OCI-LY1 (cell line): ENCODE measurements at regions not wholly inside any gene's neighbourhood (a gene's known extent, or its start where the extent isn't known, plus 50 kb on each side); places are given as distances from the start of the nearest gene placed in this dataset.

ENCODE experiments used
- H2AFZ ChIP-seq: fragments of 200-600 bp; sonication (generic), shearing (Covaris generic); 2 replicates; pipeline ENCODE4 v1.6.0; 2014; ENCODE audit warnings: antibody characterized with exemption, mild to moderate bottlenecking, low read length
- H3F3A ChIP-seq: fragments of 200-600 bp; sonication (generic), shearing (Covaris generic); 2 replicates; pipeline ENCODE4 v1.6.0; 2014; ENCODE audit warnings: mild to moderate bottlenecking, antibody characterized with exemption, low read length, moderate library complexity; ENCODE audit not compliant: insufficient read depth
- H3K27ac ChIP-seq: fragments of 200-600 bp; sonication (generic); 2 replicates; pipeline ENCODE4 v1.5.1; 2014; ENCODE audit warnings: low read length, mixed run types, mild to moderate bottlenecking, low read depth; ENCODE audit not compliant: poor library complexity, severe bottlenecking
- H3K27me3 ChIP-seq: fragments of 200-600 bp; sonication (generic); 2 replicates; pipeline ENCODE4 v1.6.0; 2014; ENCODE audit warnings: antibody characterized with exemption, mild to moderate bottlenecking, low read length, moderate library complexity; ENCODE audit not compliant: insufficient read depth
- H3K36me3 ChIP-seq: fragments of 200-600 bp; sonication (generic); 2 replicates; pipeline ENCODE4 v1.6.1; 2014; ENCODE audit warnings: mild to moderate bottlenecking, antibody characterized with exemption, low read length, moderate library complexity, mixed read lengths; ENCODE audit not compliant: insufficient read depth
- H3K4me1 ChIP-seq: fragments of 200-600 bp; sonication (generic); 2 replicates; pipeline ENCODE4 v1.5.1; 2014; ENCODE audit warnings: mild to moderate bottlenecking, low read length, moderate library complexity; ENCODE audit not compliant: insufficient read depth, severe bottlenecking
- H3K4me2 ChIP-seq: fragments of 200-600 bp; sonication (generic), shearing (Covaris generic); 2 replicates; pipeline ENCODE4 v1.6.1; 2014; ENCODE audit warnings: low read length
- H3K4me3 ChIP-seq: fragments of 200-600 bp; sonication (generic); 2 replicates; pipeline ENCODE4 v1.5.1; 2014; ENCODE audit warnings: low read length, low read depth, mild to moderate bottlenecking, mixed read lengths; ENCODE audit not compliant: poor library complexity, severe bottlenecking
- H3K79me2 ChIP-seq: fragments of 200-600 bp; shearing (Covaris generic); 2 replicates; pipeline ENCODE4 v1.6.1; 2016; ENCODE audit warnings: mixed run types, low read length, mixed read lengths; ENCODE audit not compliant: insufficient read depth
- H3K9ac ChIP-seq: fragments of 200-600 bp; sonication (generic), shearing (Covaris generic); 2 replicates; pipeline ENCODE4 v1.6.1; 2014; ENCODE audit warnings: mild to moderate bottlenecking, low read length, mixed read lengths
- H3K9me2 ChIP-seq: fragments of 200-600 bp; sonication (generic), shearing (Covaris generic); 2 replicates; pipeline ENCODE4 v1.6.1; 2014; ENCODE audit warnings: low read depth, mild to moderate bottlenecking, low read length, mixed read lengths
- H3K9me3 ChIP-seq: fragments of 200-600 bp; shearing (Covaris generic); 2 replicates; pipeline ENCODE4 v1.6.1; 2014; ENCODE audit warnings: low read length, mixed read lengths
- H4K20me1 ChIP-seq: fragments of 200-600 bp; sonication (generic), shearing (Covaris generic); 2 replicates; pipeline ENCODE4 v1.6.0; 2016; ENCODE audit warnings: mild to moderate bottlenecking, low read length; ENCODE audit not compliant: insufficient read depth
- EZH2 ChIP-seq: fragments of 200-600 bp; sonication (generic), shearing (Covaris generic); IDR thresholded peaks from 2 replicates; pipeline ENCODE4 v1.8.0; 2017; ENCODE audit warnings: borderline replicate concordance, mixed run types, mild to moderate bottlenecking, antibody characterized with exemption, low read length, moderate library complexity, mixed read lengths
- TF ChIP-seq, protein P1 (sequence below): fragments of 200-600 bp; sonication (generic), shearing (Covaris generic); IDR thresholded peaks from 2 replicates; pipeline ENCODE4 v1.5.1; 2017; ENCODE audit warnings: mild to moderate bottlenecking, antibody characterized with exemption, low read length, moderate library complexity, mixed read lengths

DNA sequence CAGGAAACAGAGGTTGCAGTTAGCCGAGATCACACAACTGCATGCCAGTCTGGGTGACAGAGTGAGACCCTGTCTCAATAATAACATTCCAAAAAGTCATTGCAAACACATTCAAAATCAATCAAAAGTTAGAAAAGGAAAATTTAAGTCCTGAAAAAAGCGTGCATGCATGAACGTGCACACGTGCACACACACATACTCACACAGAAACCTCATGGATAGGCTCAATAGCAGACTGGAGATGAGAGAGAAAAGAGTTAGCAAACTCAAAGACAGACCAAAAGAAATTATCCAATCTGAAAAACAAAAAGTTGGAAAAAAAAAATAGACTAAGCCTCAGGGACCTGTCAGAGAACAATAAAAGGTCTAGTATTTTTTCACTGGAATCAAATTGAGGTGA is 1005.6 kb downstream of the TBC1D22A start:
- Histone ChIP-seq H3K27me3 (peaks cover 6% of the 10 kb centered on the region; the same call in 1 of the 2 replicates), H3F3A (no peaks in the 10 kb centered on the region), H3K9me2 (no peaks in the 10 kb centered on the region), H3K4me3 (no peak overlapping the region), H3K27ac (no peak overlapping the region), H3K79me2 (no peaks in the 10 kb centered on the region), H2AFZ (no peak overlapping the region), H3K9ac (no peak overlapping the region), H4K20me1 (no peaks in the 10 kb centered on the region), H3K4me1 (no peaks in the 10 kb centered on the region), H3K4me2 (no peak overlapping the region), H3K36me3 (no peaks in the 10 kb centered on the region), H3K9me3 (no peaks in the 10 kb centered on the region)
- TF ChIP-seq, protein P1, sequence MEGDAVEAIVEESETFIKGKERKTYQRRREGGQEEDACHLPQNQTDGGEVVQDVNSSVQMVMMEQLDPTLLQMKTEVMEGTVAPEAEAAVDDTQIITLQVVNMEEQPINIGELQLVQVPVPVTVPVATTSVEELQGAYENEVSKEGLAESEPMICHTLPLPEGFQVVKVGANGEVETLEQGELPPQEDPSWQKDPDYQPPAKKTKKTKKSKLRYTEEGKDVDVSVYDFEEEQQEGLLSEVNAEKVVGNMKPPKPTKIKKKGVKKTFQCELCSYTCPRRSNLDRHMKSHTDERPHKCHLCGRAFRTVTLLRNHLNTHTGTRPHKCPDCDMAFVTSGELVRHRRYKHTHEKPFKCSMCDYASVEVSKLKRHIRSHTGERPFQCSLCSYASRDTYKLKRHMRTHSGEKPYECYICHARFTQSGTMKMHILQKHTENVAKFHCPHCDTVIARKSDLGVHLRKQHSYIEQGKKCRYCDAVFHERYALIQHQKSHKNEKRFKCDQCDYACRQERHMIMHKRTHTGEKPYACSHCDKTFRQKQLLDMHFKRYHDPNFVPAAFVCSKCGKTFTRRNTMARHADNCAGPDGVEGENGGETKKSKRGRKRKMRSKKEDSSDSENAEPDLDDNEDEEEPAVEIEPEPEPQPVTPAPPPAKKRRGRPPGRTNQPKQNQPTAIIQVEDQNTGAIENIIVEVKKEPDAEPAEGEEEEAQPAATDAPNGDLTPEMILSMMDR = no peak
- TF ChIP-seq EZH2 = no peak

DNA sequence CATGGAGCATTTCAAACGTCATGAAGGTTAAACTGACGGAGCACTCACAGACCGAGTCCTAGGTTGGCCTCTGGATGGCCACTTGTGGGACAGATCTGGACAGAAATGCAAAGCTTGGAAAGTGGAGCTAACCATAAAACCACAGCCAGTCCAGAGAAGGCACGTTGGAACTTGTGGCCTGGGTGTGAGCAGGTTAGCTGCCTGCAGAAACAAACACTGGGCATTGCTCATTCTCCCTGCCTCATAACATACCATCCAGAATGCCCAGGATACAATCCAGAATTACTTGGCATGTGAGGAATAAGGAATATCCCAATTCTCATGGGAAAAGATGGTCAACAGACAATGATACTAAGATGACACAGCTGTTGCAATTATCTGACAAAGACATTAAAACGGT is 1005.0 kb downstream of the TBC1D22A start:
- Histone ChIP-seq H3K9me2 (no peaks in the 10 kb centered on the region), H3K79me2 (no peaks in the 10 kb centered on the region), H3K4me3 (no peak overlapping the region), H3K4me2 (no peak overlapping the region), H3K9ac (no peak overlapping the region), H3K27ac (no peak overlapping the region), H4K20me1 (no peaks in the 10 kb centered on the region), H3F3A (no peaks in the 10 kb centered on the region), H2AFZ (no peak overlapping the region), H3K36me3 (no peaks in the 10 kb centered on the region), H3K27me3 (peaks cover 6% of the 10 kb centered on the region; the same call in 1 of the 2 replicates), H3K9me3 (no peaks in the 10 kb centered on the region), H3K4me1 (no peaks in the 10 kb centered on the region)
- TF ChIP-seq EZH2 = no peak
- TF ChIP-seq, protein P1 = no peak

DNA sequence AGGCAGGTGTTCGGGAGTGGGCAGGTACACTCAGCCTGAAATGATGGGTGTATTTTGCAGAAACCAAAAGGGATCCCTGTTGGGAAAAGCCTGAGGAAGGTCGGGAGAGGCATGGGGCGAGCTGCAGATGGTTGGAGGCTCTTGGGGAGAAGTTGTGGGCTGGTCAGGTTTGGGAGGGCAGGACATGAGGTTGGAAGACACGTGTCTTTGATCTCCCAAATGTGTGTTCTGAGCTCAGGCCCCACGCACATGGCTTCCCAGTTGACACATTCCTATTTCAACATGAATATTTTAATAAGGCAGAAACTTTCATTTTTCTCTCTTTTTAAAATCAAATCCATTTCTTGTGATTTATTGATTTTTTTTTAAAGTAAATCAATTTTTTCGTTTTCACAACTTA is 1003.3 kb downstream of the TBC1D22A start:
- Histone ChIP-seq H3K9ac (no peak overlapping the region), H3K4me1 (peaks cover 5% of the 10 kb centered on the region), H3K4me3 (no peak overlapping the region), H3K27ac (no peak overlapping the region), H4K20me1 (no peaks in the 10 kb centered on the region), H3K9me2 (no peaks in the 10 kb centered on the region), H3K27me3 (peaks cover 6% of the 10 kb centered on the region; the same call in 1 of the 2 replicates), H3K9me3 (no peaks in the 10 kb centered on the region), H3K79me2 (no peaks in the 10 kb centered on the region), H3K4me2 (no peak overlapping the region), H3F3A (no peaks in the 10 kb centered on the region), H2AFZ (no peak overlapping the region), H3K36me3 (no peaks in the 10 kb centered on the region)
- TF ChIP-seq, protein P1 = no peak
- no peak for TF ChIP-seq EZH2
